BE2C (cell line): ENCODE measurements at regions not wholly inside any gene's neighbourhood (a gene's known extent, or its start where the extent isn't known, plus 50 kb on each side); places are given as distances from the start of the nearest gene placed in this dataset.

Experiments used
- DNase-seq: peaks from one replicate; pipeline ENCODE4 v3.0.0-alpha.2; 2020
- H3K27me3 ChIP-seq: fragments of 250-450 bp; sonication (Bioruptor Pico); 2 replicates; pipeline ENCODE4 v1.5.1; 2020; ENCODE audit warnings: mild to moderate bottlenecking
- H3K36me3 ChIP-seq: fragments of 250-450 bp; sonication (Bioruptor Pico); 2 replicates; pipeline ENCODE4 v1.5.1; 2020; ENCODE audit warnings: mild to moderate bottlenecking
- H3K4me1 ChIP-seq: fragments of 250-450 bp; sonication (Bioruptor Pico); 2 replicates; pipeline ENCODE4 v1.5.1; 2020
- H3K4me3 ChIP-seq: 2 replicates; pipeline ENCODE4 v1.5.1; 2011; ENCODE audit warnings: low read depth, low read length
- H3K9me3 ChIP-seq: fragments of 250-450 bp; sonication (Bioruptor Pico); 2 replicates; pipeline ENCODE4 v1.5.1; 2020
- TF ChIP-seq, protein P1 (sequence below): IDR thresholded peaks from 2 replicates; pipeline ENCODE4 v1.5.1; 2012; ENCODE audit warnings: mild to moderate bottlenecking, low read depth, low read length

DNA sequence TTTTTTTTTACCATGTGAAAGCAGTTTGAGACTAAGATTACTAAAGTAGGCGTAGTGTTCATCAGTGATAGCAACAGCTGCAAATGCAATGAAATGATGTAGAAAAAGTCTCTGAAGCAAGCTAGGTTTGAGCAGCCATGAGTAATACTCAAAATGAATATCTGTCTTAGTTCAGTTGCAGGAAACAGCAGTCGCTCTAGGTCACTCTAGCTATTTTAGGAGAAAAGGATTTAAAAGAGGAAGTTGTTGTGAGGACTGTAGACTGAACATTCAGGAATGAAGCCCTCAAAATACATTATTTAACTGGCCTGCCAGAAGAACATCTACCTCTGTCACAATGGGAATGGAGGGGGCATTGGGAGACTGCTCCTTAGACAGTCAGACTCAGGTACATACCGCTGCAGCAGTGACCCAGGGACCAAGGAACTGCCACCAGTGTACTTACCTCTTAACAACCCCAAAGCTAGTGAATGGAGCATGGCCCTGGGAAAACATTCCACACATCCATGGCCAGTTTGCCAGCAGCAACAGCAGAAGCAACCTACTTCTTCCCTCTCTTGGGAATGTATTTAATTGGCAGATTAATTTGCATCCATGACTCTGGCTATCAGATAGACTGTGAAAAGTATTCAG, 243.0 kb upstream of the KHDRBS2 start:
- Histone ChIP-seq H3K36me3 (no peaks in the 10 kb centered on the region), H3K27me3 (no peaks in the 10 kb centered on the region), H3K4me3 (no peak overlapping the region), H3K4me1 (no peaks in the 10 kb centered on the region), H3K9me3 (no peaks in the 10 kb centered on the region; the same call in 1 of the 2 replicates)
- no peak for DNase-seq
- TF ChIP-seq, protein P1, sequence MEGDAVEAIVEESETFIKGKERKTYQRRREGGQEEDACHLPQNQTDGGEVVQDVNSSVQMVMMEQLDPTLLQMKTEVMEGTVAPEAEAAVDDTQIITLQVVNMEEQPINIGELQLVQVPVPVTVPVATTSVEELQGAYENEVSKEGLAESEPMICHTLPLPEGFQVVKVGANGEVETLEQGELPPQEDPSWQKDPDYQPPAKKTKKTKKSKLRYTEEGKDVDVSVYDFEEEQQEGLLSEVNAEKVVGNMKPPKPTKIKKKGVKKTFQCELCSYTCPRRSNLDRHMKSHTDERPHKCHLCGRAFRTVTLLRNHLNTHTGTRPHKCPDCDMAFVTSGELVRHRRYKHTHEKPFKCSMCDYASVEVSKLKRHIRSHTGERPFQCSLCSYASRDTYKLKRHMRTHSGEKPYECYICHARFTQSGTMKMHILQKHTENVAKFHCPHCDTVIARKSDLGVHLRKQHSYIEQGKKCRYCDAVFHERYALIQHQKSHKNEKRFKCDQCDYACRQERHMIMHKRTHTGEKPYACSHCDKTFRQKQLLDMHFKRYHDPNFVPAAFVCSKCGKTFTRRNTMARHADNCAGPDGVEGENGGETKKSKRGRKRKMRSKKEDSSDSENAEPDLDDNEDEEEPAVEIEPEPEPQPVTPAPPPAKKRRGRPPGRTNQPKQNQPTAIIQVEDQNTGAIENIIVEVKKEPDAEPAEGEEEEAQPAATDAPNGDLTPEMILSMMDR, result no peak

DNA sequence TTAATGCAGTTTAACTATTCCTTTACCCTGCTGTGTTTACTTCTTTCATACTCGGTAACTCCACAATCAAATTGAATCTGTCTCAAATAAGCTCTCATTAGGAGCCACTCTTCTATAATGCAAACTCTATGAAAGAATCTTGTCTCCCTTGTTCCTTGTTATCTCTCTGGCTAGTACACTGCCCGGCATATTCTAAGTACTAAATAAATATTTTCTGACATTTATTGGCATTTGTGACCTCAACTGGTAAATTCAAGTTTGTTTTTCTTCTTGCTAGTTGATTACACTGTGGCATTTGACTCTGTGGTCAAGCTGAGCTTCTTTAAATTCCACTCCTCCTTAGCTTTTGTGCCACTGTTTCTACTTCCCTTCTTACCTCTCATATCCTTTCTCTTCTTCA, 237.6 kb upstream of the KHDRBS2 start:
- no peak overlapping the region for H3K4me3 ChIP-seq
- no peaks in the 10 kb centered on the region for H3K36me3 ChIP-seq
- DNase-seq, result no peak
- no peaks in the 10 kb centered on the region for H3K27me3 ChIP-seq
- no peaks in the 10 kb centered on the region; the same call in 1 of the 2 replicates for H3K9me3 ChIP-seq
- no peaks in the 10 kb centered on the region for H3K4me1 ChIP-seq
- TF ChIP-seq, protein P1, result no peak

DNA sequence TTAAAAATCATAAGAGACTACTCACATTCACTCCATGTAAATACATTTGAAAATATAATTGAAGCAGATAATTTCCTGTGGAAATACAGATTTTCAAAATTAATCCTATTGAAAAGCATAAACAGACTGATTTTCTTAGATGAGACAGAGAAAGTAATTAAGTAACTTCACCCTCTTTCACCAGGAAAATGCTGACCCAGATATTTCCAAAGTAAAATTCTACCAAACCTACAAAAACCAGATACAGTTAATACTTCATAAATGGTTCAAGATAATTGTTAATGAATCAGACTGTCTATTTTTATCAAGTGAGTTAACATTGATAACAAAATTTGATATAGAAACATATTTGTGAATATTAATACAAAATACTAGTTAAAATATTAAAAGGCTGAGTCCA, 233.5 kb upstream of the KHDRBS2 start:
- Histone ChIP-seq H3K9me3 (no peaks in the 10 kb centered on the region; the same call in 1 of the 2 replicates), H3K4me3 (no peak overlapping the region), H3K36me3 (no peaks in the 10 kb centered on the region), H3K4me1 (no peaks in the 10 kb centered on the region), H3K27me3 (no peaks in the 10 kb centered on the region)
- TF ChIP-seq, protein P1, result no peak
- DNase-seq, result no peak

DNA sequence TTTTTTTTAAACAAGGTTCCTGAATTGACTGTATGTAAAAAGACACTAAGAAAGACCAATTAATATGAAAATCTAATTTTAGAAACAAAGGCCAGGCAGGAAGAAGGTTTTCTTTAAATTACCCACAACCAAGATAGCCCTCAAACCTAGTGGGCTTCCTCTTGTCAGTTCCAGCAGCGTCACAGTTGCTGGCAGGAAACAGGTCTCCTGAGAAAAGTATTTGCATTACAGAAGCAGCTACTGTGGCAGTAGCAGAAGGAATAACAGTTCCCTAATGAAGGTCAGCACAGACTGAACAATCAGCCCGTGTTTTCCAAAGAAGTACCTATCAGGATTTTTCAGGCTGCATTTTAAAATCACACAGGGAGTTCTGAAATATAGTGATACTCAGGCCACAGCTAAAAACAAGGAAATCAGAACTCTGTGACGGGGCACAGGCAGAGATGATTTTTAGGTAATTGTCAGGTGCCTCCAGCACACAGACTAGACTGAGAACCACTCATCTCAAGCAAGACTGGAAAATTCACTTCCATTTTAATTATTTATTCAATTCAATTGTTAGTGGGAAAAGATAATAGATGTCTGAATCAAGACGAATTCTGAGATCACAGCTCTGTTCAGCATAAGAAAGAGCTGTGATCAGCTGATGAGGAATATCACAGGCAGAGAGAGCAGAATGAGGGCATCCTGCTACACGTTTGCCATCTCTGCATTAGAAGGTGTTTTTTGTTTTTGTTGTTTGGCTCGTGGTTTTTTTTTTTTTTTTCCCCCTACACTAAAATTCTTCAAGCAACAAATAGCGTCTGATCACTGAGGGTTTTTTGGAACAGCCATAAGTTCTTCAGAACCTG, 230.5 kb upstream of the KHDRBS2 start:
- Histone ChIP-seq H3K4me3 (no peak overlapping the region), H3K36me3 (no peaks in the 10 kb centered on the region)
- DNase-seq, result no peak

DNA sequence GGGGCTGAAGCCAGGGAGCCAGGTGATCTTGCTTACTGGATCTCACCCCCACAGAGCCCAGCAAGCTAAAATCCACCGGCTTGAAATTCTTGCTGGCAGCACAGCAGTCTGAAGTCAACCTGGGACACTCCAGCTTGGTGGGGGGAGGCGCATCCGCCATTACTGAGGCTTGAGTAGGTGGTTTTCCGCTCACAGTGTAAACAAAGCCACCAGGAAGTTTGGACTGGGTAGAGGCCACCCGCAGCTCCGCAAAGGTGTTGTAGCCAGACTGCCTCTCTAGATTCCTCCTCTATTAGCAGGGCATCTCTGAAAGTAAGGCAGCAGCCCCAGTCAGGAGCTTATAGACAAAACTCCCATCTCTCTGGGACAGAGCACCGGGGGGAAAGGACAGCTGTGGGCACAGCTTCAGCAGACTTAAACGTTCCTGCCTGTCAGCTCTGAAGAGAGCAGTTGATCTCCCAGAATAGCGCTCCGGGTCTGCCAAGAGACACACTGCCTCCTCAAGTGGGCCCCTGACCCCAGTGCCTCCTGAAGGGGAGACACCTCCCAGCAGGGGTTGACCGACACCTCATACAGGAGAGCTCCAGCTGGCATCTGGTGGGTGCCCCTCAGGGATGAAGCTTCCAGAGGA, 206.3 kb upstream of the KHDRBS2 start:
- no peak for DNase-seq
- TF ChIP-seq, protein P1, result no peak
- Histone ChIP-seq H3K9me3 (no peaks in the 10 kb centered on the region), H3K27me3 (no peaks in the 10 kb centered on the region), H3K4me3 (no peak overlapping the region), H3K36me3 (no peaks in the 10 kb centered on the region), H3K4me1 (no peaks in the 10 kb centered on the region)

More for the DNA sequence above, 230.5 kb upstream of the KHDRBS2 start:
- TF ChIP-seq, protein P1, result no peak
- no peaks in the 10 kb centered on the region for H3K27me3 ChIP-seq
- H3K9me3 ChIP-seq, result no peaks in the 10 kb centered on the region; the same call in 1 of the 2 replicates
- no peaks in the 10 kb centered on the region for H3K4me1 ChIP-seq
